K562 (cell line): ENCODE measurements at regions not wholly inside any gene's neighbourhood (a gene's known extent, or its start where the extent isn't known, plus 50 kb on each side); places are given as distances from the start of the nearest gene placed in this dataset.

Experiments
- ATAC-seq: fragments of 200-7000 bp; cut with Tn5 transposase; 3 replicates; pipeline ENCODE4 v1.9.1; 2020; ENCODE audit warnings: moderate library complexity
- BruUV-seq: library from RNA; stranded (reverse); fragments of 400-500 nt; replicated peaks from 2 replicates; lab custom pipeline; 2021; lab: Mats Ljungman, UMichigan
- CTCF ChIA-PET: fragments of 300-600 bp; formaldehyde crosslinking; extraction: SDS; loops from one replicate; lab custom pipeline; 2021; ENCODE audit warnings: low intra/inter-chr PET ratio; lab: Yijun Ruan, JAX
- POLR2A ChIA-PET: fragments of 300-600, 350-650 bp; sonication (Branson Sonifier 250); formaldehyde crosslinking; extraction: SDS; loops from one replicate; lab custom pipeline; 2021; ENCODE audit warnings: antibody characterized with exemption, inconsistent platforms; lab: Yijun Ruan, JAX
- DNase-seq, 4 experiments: peaks; one replicate each; pipeline versions ENCODE4 v3.0.0 to v3.0.0-alpha.2; 2011 to 2018; ENCODE audit warnings: low spot score in 3 of 4, mixed read lengths in 3 of 4; ENCODE audit errors: extremely low read depth in 1 of 4
- FAIRE-seq: peaks from 2 replicates; lab custom pipeline; 2011; peaks lifted over from hg19 to GRCh38; lab: Jason Lieb, UNC
- H2AFZ ChIP-seq: 2 replicates; pipeline ENCODE4 v1.6.0; 2011; ENCODE audit warnings: low read depth, low read length, control low read depth, inconsistent platforms
- H3K27ac ChIP-seq: fragments of 200-600 bp; 3 replicates; pipeline ENCODE4 v1.8.0; 2011; ENCODE audit warnings: low read depth, mild to moderate bottlenecking, control low read depth, inconsistent platforms, low read length, moderate library complexity, mixed read lengths; ENCODE audit errors: extremely low read depth
- H3K27me3 ChIP-seq, 2 experiments: fragments of 300-600 bp in 1 of 2; 2 replicates in 1 of 2; 3 replicates in 1 of 2; pipeline versions ENCODE4 v1.6.0 to v1.8.0; 2011; ENCODE audit warnings: inconsistent platforms in 2 of 2, low read length in 2 of 2, mild to moderate bottlenecking in 1 of 2, mixed read lengths in 1 of 2, moderate library complexity in 1 of 2; ENCODE audit not compliant: control insufficient read depth in 2 of 2, insufficient read depth in 2 of 2
- H3K36me3 ChIP-seq: fragments of 300-600 bp; 3 replicates; pipeline ENCODE4 v1.8.0; 2011; ENCODE audit warnings: mild to moderate bottlenecking, low read length, inconsistent platforms; ENCODE audit not compliant: control insufficient read depth, insufficient read depth
- H3K4me1 ChIP-seq, 2 experiments: fragments of 200-600 bp in 1 of 2; replicated peaks in 1 of 2; 2 replicates in 1 of 2; 3 replicates in 1 of 2; pipeline versions ENCODE4 v1.5.1 to v1.8.0; 2011; ENCODE audit warnings: inconsistent platforms in 2 of 2, low read length in 2 of 2, mild to moderate bottlenecking in 1 of 2, mixed read lengths in 1 of 2, moderate library complexity in 1 of 2; ENCODE audit not compliant: control insufficient read depth in 2 of 2, insufficient read depth in 2 of 2
- H3K4me2 ChIP-seq: 2 replicates; pipeline ENCODE4 v1.6.1; 2011; ENCODE audit warnings: low read length, control low read depth, inconsistent platforms, mixed read lengths; ENCODE audit not compliant: insufficient read depth
- H3K4me3 ChIP-seq: fragments of 200-600 bp; sonication (generic), shearing (Covaris generic); 2 replicates; pipeline ENCODE4 v1.5.1; 2016; ENCODE audit warnings: control low read depth, inconsistent platforms
- H3K79me2 ChIP-seq: fragments of 200-600 bp; 3 replicates; pipeline ENCODE4 v1.8.0; 2011; ENCODE audit warnings: low read length, inconsistent platforms; ENCODE audit not compliant: control insufficient read depth, insufficient read depth
- H3K9ac ChIP-seq, 2 experiments: 2 replicates each; pipeline versions ENCODE4 v1.6.0 to v1.6.1; 2011; ENCODE audit warnings: low read depth in 2 of 2, low read length in 2 of 2, control low read depth in 1 of 2, inconsistent platforms in 1 of 2, mild to moderate bottlenecking in 1 of 2, mixed read lengths in 1 of 2; ENCODE audit not compliant: insufficient read depth in 1 of 2
- H3K9me1 ChIP-seq: one replicate; pipeline ENCODE4 v1.6.0; 2011; ENCODE audit warnings: inconsistent platforms, mild to moderate bottlenecking, low read length, moderate library complexity; ENCODE audit not compliant: control insufficient read depth, insufficient read depth
- H3K9me3 ChIP-seq: replicated peaks from 2 replicates; pipeline ENCODE4 v1.5.1; 2011; ENCODE audit warnings: low read depth, low read length, inconsistent platforms; ENCODE audit not compliant: control insufficient read depth, insufficient read depth
- H4K20me1 ChIP-seq: replicated peaks from 2 replicates; pipeline ENCODE4 v1.6.1; 2011; ENCODE audit warnings: low read length, inconsistent platforms, mixed read lengths; ENCODE audit not compliant: control insufficient read depth, insufficient read depth
- CC2D1A ChIP-seq: fragments of 450-650 bp; IDR thresholded peaks from 2 replicates; pipeline ENCODE4 v1.6.1; 2017; ENCODE audit warnings: mild to moderate bottlenecking
- CREB1 ChIP-seq, 2 experiments: sonication (generic) in 1 of 2; formaldehyde crosslinking in 1 of 2; IDR thresholded peaks; 2 replicates each; pipeline versions ENCODE4 v1.6.1 to v1.8.0; 2012 to 2022; ENCODE audit warnings: inconsistent platforms in 1 of 2, mild to moderate bottlenecking in 1 of 2, missing genetic modification reagents in 1 of 2, moderate library complexity in 1 of 2
- TSC22D4 ChIP-seq: fragments of 450-650 bp; IDR thresholded peaks from 2 replicates; pipeline ENCODE4 v1.6.1; 2016; ENCODE audit warnings: missing genetic modification characterization, missing biosample characterization, control low read depth
- ZNF318 ChIP-seq, 2 experiments: fragments of 450-650 bp; IDR thresholded peaks; 2 replicates each; pipeline ENCODE4 v1.6.1; 2016; ENCODE audit warnings: mild to moderate bottlenecking in 2 of 2, borderline replicate concordance in 1 of 2, low read depth in 1 of 2, moderate library complexity in 1 of 2
- WGBS: fragments of 100-300 bp; shearing (Covaris generic); methylation state at CpG from one replicate; pipeline ENCODE4 v1.1.6; 2016; ENCODE audit warnings: low coverage, mixed read lengths; ENCODE audit not compliant: insufficient coverage; ENCODE audit errors: missing lambda C conversion rate; 5-methylcytosine and 5-hydroxymethylcytosine counted together
- in situ Hi-C: fragments of 300-500 bp; cut with MboI; formaldehyde crosslinking; loops from 4 replicates; pipeline ENCODE4 v1.15.0; 2018; ENCODE audit warnings: inconsistent platforms, mixed read lengths
- intact Hi-C: fragments of 100-400 bp; cut with micrococcal nuclease; formaldehyde crosslinking; loops from 2 replicates; pipeline ENCODE4 v1.14.2; 2022

- BruUV-seq = no TSS peak
- no peak overlapping the region for H2AFZ ChIP-seq
- 3% methylated on average over 4 of the region's 4 CpGs for WGBS
- H3K9me3 ChIP-seq = no peaks in the 10 kb centered on the region
- no peak overlapping the region for H3K4me2 ChIP-seq
- TF ChIP-seq ZNF318 (IDR thresholded peaks at IDR 0.05; ENCODE audit: borderline replicate concordance in 1 of 2, low read depth in 1 of 2) (no peak), TSC22D4 (tag) (no peak), CC2D1A (no peak), CREB1 (IDR thresholded peaks at IDR 0.05) (no peak), CREB1 (CRISPR knock-in tag; IDR thresholded peaks at IDR 0.05) (no peak)
- TF ChIP-seq, all 486 proteins: peak for 0
- intact Hi-C loops (no loop called here), in situ Hi-C loops (no loop called here)
- no peaks in the 10 kb centered on the region for H3K4me1 ChIP-seq
- ChIA-PET POLR2A (interaction anchor here (0.7 kb wide), 1 partner anchor 134 kb away, joined by 3 read pairs; no protein-coding TSS in a partner anchor), CTCF (no interaction called here)
- FAIRE-seq (no peak), ATAC-seq (no peak), DNase-seq (no peak)
- H4K20me1 ChIP-seq = no peaks in the 10 kb centered on the region
- no peaks in the 10 kb centered on the region for H3K36me3 ChIP-seq
- H3K9ac ChIP-seq = no peak overlapping the region
- no peaks in the 10 kb centered on the region for H3K79me2 ChIP-seq
- no peak overlapping the region for H3K27ac ChIP-seq
- H3K4me3 ChIP-seq = no peak overlapping the region
- no peaks in the 10 kb centered on the region for H3K9me1 ChIP-seq
- peaks cover 7 to 16% of the 10 kb centered on the region in 2 experiments; a peak in 4 of 5 replicates for H3K27me3 ChIP-seq
These were observed 60.8 kb downstream of the NSMCE3 start for GRCh38 chr15:29208836-29209235.
